Lower leg skin (tissue), 4 donors: ENCODE measurements at regions not wholly inside any gene's neighbourhood (a gene's known extent, or its start where the extent isn't known, plus 50 kb on each side); places are given as distances from the start of the nearest gene placed in this dataset.

Source experiments
- DNase-seq, 2 donors: peaks; one replicate each; pipeline ENCODE4 v3.0.0-alpha.2; 2019; ENCODE audit warnings: low spot score in 2 of 2
- H3K4me3 ChIP-seq: fragments of 200-600 bp; sonication (generic); 2 replicates; pipeline ENCODE4 v1.5.1; 2017; ENCODE audit warnings: mild to moderate bottlenecking, low read depth; ENCODE audit not compliant: poor library complexity, severe bottlenecking
- POLR2A ChIP-seq, 2 donors: fragments of 450-650 bp; IDR thresholded peaks; one replicate each; pipeline ENCODE4 v1.6.1; 2016 to 2017; ENCODE audit warnings: antibody characterized with exemption in 2 of 2, mild to moderate bottlenecking in 1 of 2, moderate library complexity in 1 of 2
- WGBS, 2 donors: methylation state at CpG; one replicate each; pipeline ENCODE4 v1.1.5; 2018; 5-methylcytosine and 5-hydroxymethylcytosine counted together
- intact Hi-C: fragments of 100-400 bp; cut with DNase I; formaldehyde crosslinking; loops from one replicate; pipeline ENCODE4 v1.15.0; 2023; ENCODE audit warnings: low total_unique reads
- TF ChIP-seq, protein P1 (sequence below), 3 donors: fragments of 450-650 bp; IDR thresholded peaks; one replicate each; pipeline ENCODE4 v1.5.1; 2016; ENCODE audit warnings: antibody characterized with exemption in 3 of 3, mild to moderate bottlenecking in 3 of 3, moderate library complexity in 2 of 3

DNA sequence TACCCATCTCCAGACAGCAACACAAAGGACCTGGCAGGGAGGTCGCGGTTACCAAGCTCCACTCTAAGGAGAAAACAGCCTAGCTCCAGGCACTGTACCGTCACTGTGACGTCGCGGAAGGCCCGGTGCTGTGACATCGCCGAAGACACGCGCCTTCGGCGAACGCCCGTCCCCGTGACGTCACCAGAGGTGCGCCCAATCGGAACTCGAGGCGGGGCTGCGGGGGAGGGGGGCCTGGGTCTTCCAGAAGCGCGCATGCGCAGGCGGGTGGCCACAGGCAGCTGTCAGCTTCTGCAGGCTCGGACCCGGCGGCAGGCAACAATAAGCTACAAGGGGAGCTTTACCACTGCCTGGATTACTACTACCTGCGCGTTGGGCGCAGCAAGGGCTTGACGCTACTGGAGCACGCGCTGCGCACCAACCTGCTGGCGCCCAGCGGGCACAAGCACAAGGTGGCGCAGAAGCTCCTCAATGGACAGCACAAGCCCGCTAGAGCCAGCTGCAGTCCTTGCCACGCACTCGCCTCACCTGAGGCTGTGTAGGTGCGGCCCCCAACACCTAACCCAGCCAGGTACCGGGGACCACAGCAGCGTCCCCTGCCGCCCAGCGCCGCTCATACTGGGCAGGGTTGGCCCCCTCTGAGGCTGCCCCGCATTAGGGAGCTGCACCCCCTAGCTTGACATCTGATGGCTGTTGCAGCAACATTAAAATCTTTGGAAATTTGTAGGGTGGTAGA lies 208.4 kb downstream of the TPST1 start:
- intact Hi-C loops, result no loop called here
- TF ChIP-seq POLR2A (IDR thresholded peaks at IDR 0.05), result no peak
- TF ChIP-seq, protein P1, sequence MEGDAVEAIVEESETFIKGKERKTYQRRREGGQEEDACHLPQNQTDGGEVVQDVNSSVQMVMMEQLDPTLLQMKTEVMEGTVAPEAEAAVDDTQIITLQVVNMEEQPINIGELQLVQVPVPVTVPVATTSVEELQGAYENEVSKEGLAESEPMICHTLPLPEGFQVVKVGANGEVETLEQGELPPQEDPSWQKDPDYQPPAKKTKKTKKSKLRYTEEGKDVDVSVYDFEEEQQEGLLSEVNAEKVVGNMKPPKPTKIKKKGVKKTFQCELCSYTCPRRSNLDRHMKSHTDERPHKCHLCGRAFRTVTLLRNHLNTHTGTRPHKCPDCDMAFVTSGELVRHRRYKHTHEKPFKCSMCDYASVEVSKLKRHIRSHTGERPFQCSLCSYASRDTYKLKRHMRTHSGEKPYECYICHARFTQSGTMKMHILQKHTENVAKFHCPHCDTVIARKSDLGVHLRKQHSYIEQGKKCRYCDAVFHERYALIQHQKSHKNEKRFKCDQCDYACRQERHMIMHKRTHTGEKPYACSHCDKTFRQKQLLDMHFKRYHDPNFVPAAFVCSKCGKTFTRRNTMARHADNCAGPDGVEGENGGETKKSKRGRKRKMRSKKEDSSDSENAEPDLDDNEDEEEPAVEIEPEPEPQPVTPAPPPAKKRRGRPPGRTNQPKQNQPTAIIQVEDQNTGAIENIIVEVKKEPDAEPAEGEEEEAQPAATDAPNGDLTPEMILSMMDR (IDR thresholded peaks at IDR 0.05), result no peak
- WGBS, 2 donors, result 5 to 14% methylated on average over 23 to 41 of the region's 49 CpGs
- peak overlapping the region; percentile 13 for H3K4me3 ChIP-seq
- peak; percentile 44 to 92 for DNase-seq

DNA sequence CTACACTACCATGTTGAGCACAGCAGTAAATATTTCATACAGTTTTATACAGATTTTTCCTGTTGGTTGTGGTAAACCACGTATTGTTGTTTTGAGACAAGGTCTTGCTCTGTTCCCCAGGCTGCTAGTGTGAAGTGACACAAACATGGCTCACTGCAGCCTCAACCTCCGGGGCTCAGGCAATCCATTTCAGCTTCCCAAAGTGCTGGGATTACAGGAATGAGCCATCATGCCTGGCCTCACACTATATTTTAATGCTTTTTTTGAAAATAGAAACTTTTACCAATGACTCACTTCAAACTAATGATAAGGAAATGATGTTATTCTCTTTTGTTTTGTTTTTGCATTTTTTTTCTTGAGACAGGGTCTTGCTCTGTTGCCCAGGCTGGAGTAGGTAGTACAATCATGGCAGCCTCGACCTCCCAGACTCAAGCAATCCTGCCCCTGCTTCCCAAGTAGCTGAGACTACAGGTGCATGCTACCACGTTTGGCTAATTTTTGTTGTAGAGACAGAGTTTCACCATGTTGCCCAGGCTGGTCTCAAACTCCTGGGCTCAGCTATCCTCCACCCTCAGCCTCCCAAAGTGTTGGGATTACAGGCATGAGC lies 210.6 kb downstream of the TPST1 start:
- intact Hi-C loops, result no loop called here
- DNase-seq, result no peak
- no peak overlapping the region for H3K4me3 ChIP-seq
- TF ChIP-seq, protein P1 (IDR thresholded peaks at IDR 0.05), result no peak
- no peak for TF ChIP-seq POLR2A (IDR thresholded peaks at IDR 0.05)
- WGBS, 2 donors, result 88 to 89% methylated on average over 4 of the region's 4 CpGs

DNA sequence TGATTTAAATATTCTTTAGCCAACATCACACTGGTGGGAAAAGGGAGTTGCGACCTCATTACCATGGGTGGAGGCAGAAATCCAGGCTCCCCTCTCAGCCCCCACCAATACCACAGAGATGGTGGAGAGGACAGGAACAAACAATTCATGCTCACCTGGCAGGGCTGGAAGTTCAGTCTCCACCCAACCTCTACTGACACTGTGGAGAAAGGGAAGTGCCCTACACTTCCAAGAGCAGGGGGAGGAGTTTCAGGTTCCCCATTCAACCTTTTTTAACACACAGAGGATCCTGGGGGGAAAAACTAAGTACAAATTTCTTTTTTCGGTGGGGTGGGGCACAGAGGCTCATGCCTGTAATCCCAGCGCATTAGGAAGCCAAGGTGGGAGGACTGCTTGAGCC lies 210.1 kb upstream of the KCTD7 start:
- 90 to 91% methylated on average over 3 of the region's 3 CpGs for WGBS, 2 donors
- no peak for DNase-seq
- no peak for TF ChIP-seq POLR2A (IDR thresholded peaks at IDR 0.05)
- TF ChIP-seq, protein P1 (IDR thresholded peaks at IDR 0.05), result no peak
- H3K4me3 ChIP-seq, result no peak overlapping the region
- intact Hi-C loops, result no loop called here

DNA sequence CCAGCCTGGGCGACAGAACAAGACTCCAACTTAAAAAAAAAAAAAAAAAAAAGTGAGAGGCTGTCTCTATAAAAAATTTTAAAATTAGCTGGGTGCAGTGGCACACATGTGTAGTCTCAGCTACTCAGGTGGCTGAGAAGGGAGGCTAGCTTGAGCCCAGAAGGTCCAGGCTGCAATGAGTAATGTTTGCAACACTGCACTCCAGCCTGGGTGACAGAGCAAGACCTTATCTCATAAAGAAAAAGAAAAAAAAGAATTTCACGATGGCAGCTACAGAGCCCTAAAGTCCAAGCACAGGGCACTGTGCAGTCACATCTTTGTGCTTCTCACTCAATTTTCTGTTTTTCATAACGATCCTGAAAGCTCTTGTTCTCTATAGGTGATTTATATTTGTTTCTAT lies 209.5 kb upstream of the KCTD7 start:
- TF ChIP-seq POLR2A (IDR thresholded peaks at IDR 0.05), result no peak
- intact Hi-C loops, result no loop called here
- H3K4me3 ChIP-seq, result no peak overlapping the region
- WGBS, 2 donors, result 77 to 90% methylated on average over 3 of the region's 3 CpGs
- DNase-seq, result no peak

DNA sequence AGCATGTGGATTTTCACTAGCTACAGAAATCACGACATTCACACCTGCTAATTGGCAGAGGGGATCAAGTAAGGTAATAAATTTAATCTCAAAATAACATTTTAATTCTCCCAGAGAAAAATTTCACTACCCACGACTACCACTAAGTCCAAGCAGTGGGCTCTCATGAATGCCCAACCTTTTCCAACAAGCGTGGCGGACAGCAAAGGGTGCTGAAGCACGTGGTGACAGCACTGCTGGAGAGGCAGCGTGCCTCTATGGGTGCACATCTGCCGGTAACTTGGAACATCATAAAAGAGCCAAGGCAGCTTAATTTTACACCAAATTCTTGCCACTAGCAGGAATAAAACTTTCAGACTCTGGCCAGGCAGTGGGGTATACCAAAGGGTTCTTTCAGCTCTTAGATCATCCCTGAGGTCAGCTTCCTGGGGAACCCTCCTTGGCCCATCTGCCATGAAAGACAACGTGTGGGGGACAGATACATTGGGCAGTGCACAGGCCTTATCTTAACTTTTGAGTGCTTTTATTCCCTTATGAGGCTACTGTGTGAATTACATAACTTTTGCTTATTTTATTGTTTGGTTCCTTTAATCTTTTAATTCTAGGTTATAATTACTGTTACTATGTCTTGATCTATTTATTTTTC lies 206.7 kb upstream of the KCTD7 start:
- intact Hi-C loops, result no loop called here
- H3K4me3 ChIP-seq, result no peak overlapping the region
- WGBS, 2 donors, result 79 to 84% methylated on average over 8 of the region's 8 CpGs
- TF ChIP-seq, protein P1 (IDR thresholded peaks at IDR 0.05), result no peak
- TF ChIP-seq POLR2A (IDR thresholded peaks at IDR 0.05), result no peak
- no peak for DNase-seq

DNA sequence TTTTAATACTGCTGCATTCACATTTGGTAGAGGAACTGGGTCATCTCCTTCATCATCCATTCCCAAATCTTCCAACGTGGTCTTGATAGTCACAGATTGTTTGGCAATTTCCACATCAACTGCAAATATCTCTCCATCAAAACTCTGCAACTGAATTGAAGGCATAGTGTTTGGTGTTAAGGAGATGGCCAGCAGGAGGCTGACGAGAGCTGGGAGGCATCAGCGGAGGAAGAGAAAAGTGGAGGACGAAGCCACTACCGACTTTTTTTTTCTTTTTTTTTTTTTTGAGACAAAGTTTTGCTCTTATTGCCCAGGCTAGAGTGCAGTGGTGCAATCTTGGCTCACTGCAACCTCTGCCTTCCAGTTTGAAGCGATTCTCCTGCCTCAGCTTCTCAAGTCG lies 205.0 kb upstream of the KCTD7 start:
- TF ChIP-seq POLR2A (IDR thresholded peaks at IDR 0.05), result no peak
- TF ChIP-seq, protein P1 (IDR thresholded peaks at IDR 0.05), result no peak
- WGBS, 2 donors, result 91 to 95% methylated on average over 7 of the region's 7 CpGs
- no peak overlapping the region for H3K4me3 ChIP-seq
- intact Hi-C loops, result no loop called here
- DNase-seq, result no peak
